ENCODE measurements at regions not wholly inside any gene's neighbourhood (a gene's known extent, or its start where the extent isn't known, plus 50 kb on each side); places are given as distances from the start of the nearest gene placed in this dataset.

DNA sequence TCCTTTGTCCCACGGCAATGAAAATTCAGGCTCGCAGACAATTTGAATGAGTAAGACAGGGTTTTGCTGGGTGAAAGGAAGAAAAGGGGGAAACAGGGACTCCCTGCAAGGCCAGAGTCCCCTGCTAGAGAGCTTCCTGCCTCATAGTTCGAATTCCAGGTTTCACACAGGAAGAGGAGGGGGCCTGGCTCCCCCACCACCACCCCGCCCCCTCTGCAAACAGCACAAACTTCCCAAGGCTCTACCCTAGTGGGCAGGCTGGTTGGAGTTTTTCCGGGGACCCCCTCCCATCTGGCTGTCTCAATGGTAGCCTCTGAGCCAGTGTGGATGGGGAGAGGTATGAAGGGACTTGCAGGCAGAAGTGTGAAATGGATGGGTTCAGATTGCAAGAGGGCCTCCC lies 57.4 kb upstream of the NEBL start:
- POLR2A ChIA-PET (ENCODE audit: partially characterized antibody): no interaction called here
- 5% methylated on average over 5 of the region's 5 CpGs; no CpG with 5 or more reads in 1 of the 2 experiments for WGBS, 2 experiments (ENCODE audit: extremely low coverage in 1 of 2, insufficient coverage in 1 of 2, insufficient read length in 1 of 2, insufficient replicate concordance in 2 of 2, low coverage in 1 of 2, low lambda C conversion rate in 2 of 2, missing lambda C conversion rate in 1 of 2)
- H4K8ac ChIP-seq (ENCODE audit: extremely low read depth, insufficient read depth, low read length): no peak overlapping the region
- no peaks in the 10 kb centered on the region for H3K27me3 ChIP-seq (replicated peaks in 1 of 4; ENCODE audit: control insufficient read depth in 3 of 4, extremely low read depth in 1 of 4, insufficient read depth in 3 of 4, low read length in 3 of 4)
- H3K14ac ChIP-seq (ENCODE audit: insufficient read length): no peak overlapping the region
- no peak overlapping the region; the same call in 1 of the 2 replicates for H2BK5ac ChIP-seq (ENCODE audit: low read depth, low read length)
- no peaks in the 10 kb centered on the region for H3K79me1 ChIP-seq (ENCODE audit: low read depth, low read length)
- H3K4me2 ChIP-seq (ENCODE audit: insufficient read depth in 1 of 2, low read depth in 2 of 2, low read length in 2 of 2): peak overlapping the region in 1 of 2 experiments; percentile 47; a peak in 2 of 4 replicates
- no peaks in the 10 kb centered on the region for H3K23me2 ChIP-seq (ENCODE audit: low read depth, low read length)
- H3K9ac ChIP-seq (replicated peaks in 1 of 4; ENCODE audit: extremely low read depth in 1 of 4, low read depth in 3 of 4, low read length in 3 of 4): no peak overlapping the region
- H2BK20ac ChIP-seq (ENCODE audit: low read length): no peak overlapping the region
- peak overlapping the region in 1 of 4 experiments; percentile 50; a peak in 1 of 8 replicates for H3K4me3 ChIP-seq (ENCODE audit: extremely low read depth in 1 of 4, insufficient read depth in 2 of 4, low read depth in 3 of 4, low read length in 4 of 4)
- CTCF ChIA-PET (ENCODE audit: partially characterized antibody): no interaction called here
- no peak overlapping the region for H3K56ac ChIP-seq (replicated peaks; ENCODE audit: insufficient read length, low read depth, low read length)
- H2AFZ ChIP-seq (ENCODE audit: low read length): no peak overlapping the region
- no peak overlapping the region for H4K91ac ChIP-seq (replicated peaks; ENCODE audit: insufficient read length, low read length)
- no peak overlapping the region for H4K5ac ChIP-seq (ENCODE audit: insufficient read length, low read depth, low read length)
- peak overlapping the region; percentile 71; the same call in 1 of the 2 replicates for H3K27ac ChIP-seq (ENCODE audit: low read depth, low read length)
- H2BK15ac ChIP-seq (ENCODE audit: low read length): no peak overlapping the region
- H3K36me3 ChIP-seq (ENCODE audit: control insufficient read depth in 2 of 4, insufficient read depth in 4 of 4, low read length in 3 of 4): no peaks in the 10 kb centered on the region
- peak overlapping the region; percentile 89 for H2BK120ac ChIP-seq (replicated peaks; ENCODE audit: low read depth, low read length)
- DNase-seq (ENCODE audit: low read depth in 1 of 2, low spot score in 2 of 2) (peak; percentile 21 to 64), FAIRE-seq (peak; percentile 99)
- no peaks in the 10 kb centered on the region for H3K79me2 ChIP-seq (ENCODE audit: control insufficient read depth in 1 of 2, insufficient read depth in 2 of 2, low read length in 2 of 2)
- H3K9me3 ChIP-seq (ENCODE audit: insufficient read depth in 2 of 2, low read depth in 1 of 2, low read length in 1 of 2): no peaks in the 10 kb centered on the region
- no peak overlapping the region for H2BK12ac ChIP-seq (ENCODE audit: low read depth, low read length)
- no peaks in the 10 kb centered on the region for H4K20me1 ChIP-seq (replicated peaks in 1 of 2; ENCODE audit: control insufficient read depth in 1 of 2, insufficient read depth in 2 of 2, low read length in 2 of 2)
- H2AK5ac ChIP-seq (ENCODE audit: low read depth, low read length): no peak overlapping the region
- H3K4me1 ChIP-seq (replicated peaks in 1 of 4; ENCODE audit: control insufficient read depth in 3 of 4, insufficient read depth in 4 of 4, low read length in 3 of 4): peaks cover 0 to 30% (median 10%) of the 10 kb centered on the region in 4 experiments; a peak in 5 of 7 replicates
- H3K18ac ChIP-seq (ENCODE audit: extremely low read depth, low read length): peak overlapping the region; percentile 36; the same call in 1 of the 2 replicates
- H3K4ac ChIP-seq (replicated peaks; ENCODE audit: insufficient read length, low read depth, low read length): no peak overlapping the region
- no peak overlapping the region for H3K23ac ChIP-seq (ENCODE audit: insufficient read length)
- TF ChIP-seq FOSL1 (IDR thresholded peaks at IDR 0.05; ENCODE audit: insufficient read depth, low read depth, low read length) (no peak), TAF7 (optimal IDR thresholded peaks at IDR 0.05; ENCODE audit: borderline replicate concordance, low read depth, low read length) (no peak), POLR2A (IDR thresholded peaks at IDR 0.05; ENCODE audit: control extremely low read depth in 1 of 2, low read depth in 2 of 2, low read length in 2 of 2) (peak in 1 of 2 experiments; percentile 58; a peak in 1 of 3 replicates), CBX8 (IDR thresholded peaks at IDR 0.05; ENCODE audit: borderline replicate concordance, low read depth, low read length) (no peak), SP4 (IDR thresholded peaks at IDR 0.05; ENCODE audit: low read length) (no peak), CEBPB (IDR thresholded peaks at IDR 0.05; ENCODE audit: low read depth, low read length) (no peak), TEAD4 (IDR thresholded peaks at IDR 0.05; ENCODE audit: low read depth, low read length) (peak; percentile 99), SIN3A (conservative IDR thresholded peaks at IDR 0.05 in 1 of 2, IDR thresholded peaks at IDR 0.05 in 1 of 2; ENCODE audit: low read depth in 1 of 2, low read length in 2 of 2) (no peak), ASH2L (IDR thresholded peaks at IDR 0.05; ENCODE audit: low read length) (peak; percentile 69), SUZ12 (IDR thresholded peaks at IDR 0.05; ENCODE audit: low read length) (no peak), HDAC2 (IDR thresholded peaks at IDR 0.05; ENCODE audit: borderline replicate concordance in 1 of 2, low read depth in 2 of 2, low read length in 2 of 2) (peak; percentile 24 to 92; a peak in 2 of 4 replicates)
- TF ChIP-seq, protein P1, sequence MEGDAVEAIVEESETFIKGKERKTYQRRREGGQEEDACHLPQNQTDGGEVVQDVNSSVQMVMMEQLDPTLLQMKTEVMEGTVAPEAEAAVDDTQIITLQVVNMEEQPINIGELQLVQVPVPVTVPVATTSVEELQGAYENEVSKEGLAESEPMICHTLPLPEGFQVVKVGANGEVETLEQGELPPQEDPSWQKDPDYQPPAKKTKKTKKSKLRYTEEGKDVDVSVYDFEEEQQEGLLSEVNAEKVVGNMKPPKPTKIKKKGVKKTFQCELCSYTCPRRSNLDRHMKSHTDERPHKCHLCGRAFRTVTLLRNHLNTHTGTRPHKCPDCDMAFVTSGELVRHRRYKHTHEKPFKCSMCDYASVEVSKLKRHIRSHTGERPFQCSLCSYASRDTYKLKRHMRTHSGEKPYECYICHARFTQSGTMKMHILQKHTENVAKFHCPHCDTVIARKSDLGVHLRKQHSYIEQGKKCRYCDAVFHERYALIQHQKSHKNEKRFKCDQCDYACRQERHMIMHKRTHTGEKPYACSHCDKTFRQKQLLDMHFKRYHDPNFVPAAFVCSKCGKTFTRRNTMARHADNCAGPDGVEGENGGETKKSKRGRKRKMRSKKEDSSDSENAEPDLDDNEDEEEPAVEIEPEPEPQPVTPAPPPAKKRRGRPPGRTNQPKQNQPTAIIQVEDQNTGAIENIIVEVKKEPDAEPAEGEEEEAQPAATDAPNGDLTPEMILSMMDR (IDR thresholded peaks at IDR 0.05; ENCODE audit: control extremely low read depth in 1 of 3, insufficient read depth in 1 of 3, low read depth in 1 of 3, low read length in 3 of 3): peak in 1 of 3 experiments; percentile 1; a peak in 1 of 4 replicates
